ENCODE measurements at regions not wholly inside any gene's neighbourhood (a gene's known extent, or its start where the extent isn't known, plus 50 kb on each side); places are given as distances from the start of the nearest gene placed in this dataset.

DNA sequence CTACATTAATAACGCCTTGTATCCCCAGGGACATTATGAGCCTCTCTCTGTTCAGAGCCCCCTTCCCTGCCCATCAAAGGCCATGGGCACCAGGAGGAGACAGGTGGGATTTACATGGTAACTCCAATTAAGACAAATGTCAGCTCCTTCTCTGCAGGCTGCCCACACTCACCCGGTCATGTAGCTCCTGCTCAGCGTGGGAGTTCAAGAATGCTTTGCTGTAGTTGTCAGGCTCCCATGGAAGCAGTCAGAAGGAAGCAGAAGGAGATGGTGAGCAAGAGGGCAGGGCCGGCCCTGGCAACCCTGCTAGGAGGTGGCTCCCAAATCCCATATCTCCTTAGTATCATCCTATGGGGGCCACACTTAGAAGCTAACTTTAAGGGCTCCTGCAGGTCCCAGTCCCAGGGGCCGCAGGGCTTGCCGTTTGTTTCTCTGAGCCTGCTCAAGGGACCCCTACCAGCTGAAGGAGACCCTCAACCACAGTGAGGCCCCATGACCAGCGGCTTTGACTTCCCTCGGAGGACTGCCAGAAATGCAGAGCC, 218.4 kb upstream of the TLE3 start:
- TF ChIP-seq, protein P1, sequence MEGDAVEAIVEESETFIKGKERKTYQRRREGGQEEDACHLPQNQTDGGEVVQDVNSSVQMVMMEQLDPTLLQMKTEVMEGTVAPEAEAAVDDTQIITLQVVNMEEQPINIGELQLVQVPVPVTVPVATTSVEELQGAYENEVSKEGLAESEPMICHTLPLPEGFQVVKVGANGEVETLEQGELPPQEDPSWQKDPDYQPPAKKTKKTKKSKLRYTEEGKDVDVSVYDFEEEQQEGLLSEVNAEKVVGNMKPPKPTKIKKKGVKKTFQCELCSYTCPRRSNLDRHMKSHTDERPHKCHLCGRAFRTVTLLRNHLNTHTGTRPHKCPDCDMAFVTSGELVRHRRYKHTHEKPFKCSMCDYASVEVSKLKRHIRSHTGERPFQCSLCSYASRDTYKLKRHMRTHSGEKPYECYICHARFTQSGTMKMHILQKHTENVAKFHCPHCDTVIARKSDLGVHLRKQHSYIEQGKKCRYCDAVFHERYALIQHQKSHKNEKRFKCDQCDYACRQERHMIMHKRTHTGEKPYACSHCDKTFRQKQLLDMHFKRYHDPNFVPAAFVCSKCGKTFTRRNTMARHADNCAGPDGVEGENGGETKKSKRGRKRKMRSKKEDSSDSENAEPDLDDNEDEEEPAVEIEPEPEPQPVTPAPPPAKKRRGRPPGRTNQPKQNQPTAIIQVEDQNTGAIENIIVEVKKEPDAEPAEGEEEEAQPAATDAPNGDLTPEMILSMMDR (conservative IDR thresholded peaks at IDR 0.05; ENCODE audit: low read length): no peak
- no peak for TF ChIP-seq EZH2phosphoT487 (IDR thresholded peaks at IDR 0.05; ENCODE audit: borderline replicate concordance, low read depth, low read length)

All from OCI-LY7 (cell line).